HepG2 (cell line): ENCODE measurements at regions not wholly inside any gene's neighbourhood (a gene's known extent, or its start where the extent isn't known, plus 50 kb on each side); places are given as distances from the start of the nearest gene placed in this dataset.

ENCODE experiments used
- ATAC-seq: fragments of 200-7000 bp; cut with Tn5 transposase; 3 replicates; pipeline ENCODE4 v1.9.1; 2020; ENCODE audit warnings: mild to moderate bottlenecking, moderate library complexity
- BruUV-seq: library from RNA; stranded (reverse); fragments of 400-500 nt; replicated peaks from 2 replicates; lab custom pipeline; 2021; lab: Mats Ljungman, UMichigan
- CTCF ChIA-PET: fragments of 300-600 bp; formaldehyde crosslinking; extraction: SDS; loops from one replicate; lab custom pipeline; 2021; ENCODE audit warnings: low total read pairs, inconsistent platforms, low intra/inter-chr PET ratio; lab: Yijun Ruan, JAX
- POLR2A ChIA-PET: fragments of 350-600 bp; sonication (Branson Sonifier 250); formaldehyde crosslinking; loops from one replicate; lab custom pipeline; 2020; ENCODE audit warnings: antibody characterized with exemption, inconsistent platforms; lab: Yijun Ruan, JAX
- DNase-seq: peaks from one replicate; pipeline ENCODE4 v3.0.0-alpha.2; 2015; ENCODE audit warnings: low spot score
- FAIRE-seq: peaks from 3 replicates; lab custom pipeline; 2011; peaks lifted over from hg19 to GRCh38; lab: Jason Lieb, UNC
- H2AFZ ChIP-seq: one replicate; pipeline ENCODE4 v1.6.1; 2011; ENCODE audit warnings: low read length, inconsistent platforms
- H3K27ac ChIP-seq: fragments of 300-600 bp; 3 replicates; pipeline ENCODE4 v1.8.0; 2011; ENCODE audit warnings: mixed run types, mild to moderate bottlenecking, mixed read lengths, low read length, inconsistent platforms; ENCODE audit not compliant: insufficient read depth; ENCODE audit errors: extremely low read length
- H3K27me3 ChIP-seq, 2 experiments: fragments of 200-600 bp in 1 of 2; 2 replicates in 1 of 2; 3 replicates in 1 of 2; pipeline versions ENCODE4 v1.6.0 to v1.8.0; 2011; ENCODE audit warnings: low read length in 2 of 2, mild to moderate bottlenecking in 2 of 2, moderate library complexity in 2 of 2, inconsistent platforms in 1 of 2; ENCODE audit not compliant: insufficient read depth in 2 of 2, control insufficient read depth in 1 of 2
- H3K36me3 ChIP-seq, 2 experiments: fragments of 200-600 bp in 1 of 2; replicated peaks in 1 of 2; 2 replicates in 1 of 2; 3 replicates in 1 of 2; pipeline versions ENCODE4 v1.5.1 to v1.8.0; 2011; ENCODE audit warnings: low read length in 2 of 2, inconsistent platforms in 1 of 2; ENCODE audit not compliant: insufficient read depth in 2 of 2, control insufficient read depth in 1 of 2
- H3K4me1 ChIP-seq: 2 replicates; pipeline ENCODE4 v1.5.1; 2012; ENCODE audit warnings: low read length, inconsistent platforms; ENCODE audit not compliant: insufficient read depth
- H3K4me2 ChIP-seq: 2 replicates; pipeline ENCODE4 v1.6.0; 2011; ENCODE audit warnings: low read depth, low read length, inconsistent platforms
- H3K4me3 ChIP-seq, 3 experiments: fragments of 200-600 bp in 1 of 3; sonication (generic), shearing (Covaris generic) in 1 of 3; replicated peaks in 1 of 3; 2 replicates each; pipeline ENCODE4 v1.5.1; 2011 to 2016; ENCODE audit warnings: low read length in 3 of 3, inconsistent platforms in 2 of 3, low read depth in 2 of 3, mild to moderate bottlenecking in 2 of 3, control low read depth in 1 of 3, mixed read lengths in 1 of 3; ENCODE audit not compliant: insufficient read depth in 1 of 3
- H3K79me2 ChIP-seq: one replicate; pipeline ENCODE4 v1.6.1; 2011; ENCODE audit warnings: low read length, inconsistent platforms; ENCODE audit not compliant: insufficient read depth
- H3K9ac ChIP-seq: 2 replicates; pipeline ENCODE4 v1.6.0; 2011; ENCODE audit warnings: mild to moderate bottlenecking, low read depth, low read length, inconsistent platforms; ENCODE audit not compliant: insufficient read depth
- H3K9me3 ChIP-seq: 2 replicates; pipeline ENCODE4 v1.5.1; 2012; ENCODE audit warnings: mild to moderate bottlenecking, low read length
- H4K20me1 ChIP-seq: 2 replicates; pipeline ENCODE4 v1.6.0; 2011; ENCODE audit warnings: inconsistent platforms, mild to moderate bottlenecking, low read length, moderate library complexity; ENCODE audit not compliant: insufficient read depth
- FOSL2 ChIP-seq: sonication (generic); formaldehyde crosslinking; IDR thresholded peaks from 2 replicates; pipeline ENCODE4 v1.4.0; 2020; ENCODE audit warnings: missing genetic modification reagents
- GFI1 ChIP-seq: sonication (generic); formaldehyde crosslinking; IDR thresholded peaks from 2 replicates; pipeline ENCODE4 v1.5.0; 2020; ENCODE audit warnings: missing genetic modification reagents, mild to moderate bottlenecking, borderline replicate concordance
- HMG20A ChIP-seq: IDR thresholded peaks from 2 replicates; pipeline ENCODE4 v1.6.1; 2016; ENCODE audit warnings: borderline replicate concordance
- KLF15 ChIP-seq: sonication (generic); formaldehyde crosslinking; IDR thresholded peaks from 2 replicates; pipeline ENCODE4 v1.8.1; 2023; ENCODE audit warnings: borderline replicate concordance, mild to moderate bottlenecking, inconsistent platforms, missing genetic modification reagents, mixed read lengths
- NCOA1 ChIP-seq: sonication (generic); formaldehyde crosslinking; IDR thresholded peaks from 2 replicates; pipeline ENCODE4 v1.9.0; 2021; ENCODE audit warnings: missing genetic modification reagents
- NR3C1 ChIP-seq: sonication (generic); formaldehyde crosslinking; IDR thresholded peaks from 2 replicates; pipeline ENCODE4 v1.4.0; 2020; ENCODE audit warnings: missing genetic modification reagents
- THAP9 ChIP-seq: sonication (generic); formaldehyde crosslinking; IDR thresholded peaks from 2 replicates; pipeline ENCODE4; 2020; ENCODE audit warnings: missing genetic modification reagents, mild to moderate bottlenecking, borderline replicate concordance
- ZKSCAN1 ChIP-seq: fragments of 150-350 bp; IDR thresholded peaks from 2 replicates; pipeline ENCODE4 v1.6.1; 2014; ENCODE audit warnings: low read length
- ZNF20 ChIP-seq: sonication (generic); formaldehyde crosslinking; IDR thresholded peaks from 2 replicates; pipeline ENCODE4 v1.4.0; 2020; ENCODE audit warnings: mild to moderate bottlenecking, moderate library complexity, missing genetic modification reagents
- ZNF446 ChIP-seq: sonication (generic); formaldehyde crosslinking; IDR thresholded peaks from 2 replicates; pipeline ENCODE4 v1.5.0; 2020; ENCODE audit warnings: mild to moderate bottlenecking, missing genetic modification reagents
- ZNF558 ChIP-seq: sonication (generic); formaldehyde crosslinking; IDR thresholded peaks from 2 replicates; pipeline ENCODE4 v1.9.0; 2022; ENCODE audit warnings: mild to moderate bottlenecking, missing genetic modification reagents, borderline replicate concordance
- ZNF577 ChIP-seq: sonication (generic); formaldehyde crosslinking; IDR thresholded peaks from 2 replicates; pipeline ENCODE4 v1.4.0; 2020; ENCODE audit warnings: mild to moderate bottlenecking, low read depth, missing genetic modification reagents, borderline replicate concordance
- ZNF619 ChIP-seq: sonication (generic); formaldehyde crosslinking; IDR thresholded peaks from 2 replicates; pipeline ENCODE4 v1.4.0; 2020; ENCODE audit warnings: mild to moderate bottlenecking, missing genetic modification reagents
- ZNF749 ChIP-seq: sonication (generic); formaldehyde crosslinking; IDR thresholded peaks from 2 replicates; pipeline ENCODE4 v1.8.0; 2022; ENCODE audit warnings: mild to moderate bottlenecking, missing genetic modification reagents, moderate library complexity, borderline replicate concordance
- ZNF777 ChIP-seq: sonication (generic); formaldehyde crosslinking; IDR thresholded peaks from 2 replicates; pipeline ENCODE4 v1.4.0; 2020; ENCODE audit warnings: missing genetic modification reagents
- ZNF790 ChIP-seq: sonication (generic); formaldehyde crosslinking; IDR thresholded peaks from 2 replicates; pipeline ENCODE4 v1.8.0; 2022; ENCODE audit warnings: missing genetic modification reagents, mild to moderate bottlenecking, borderline replicate concordance
- ZNF891 ChIP-seq: sonication (generic); formaldehyde crosslinking; IDR thresholded peaks from 2 replicates; pipeline ENCODE4 v1.5.0; 2020; ENCODE audit warnings: mild to moderate bottlenecking, missing genetic modification reagents
- WGBS: methylation state at CpG from one replicate; pipeline ENCODE4 v1.1.6; 2017; ENCODE audit warnings: low lambda C conversion rate; 5-methylcytosine and 5-hydroxymethylcytosine counted together
- in situ Hi-C: cut with HindIII; loops from 2 replicates; pipeline ENCODE4 v1.10.0; 2017; ENCODE audit warnings: low pct_unique_long_range_greater_than_20kb; ENCODE audit not compliant: extremely low pct_ligation_motif_present
- intact Hi-C: fragments of 100-400 bp; cut with micrococcal nuclease; formaldehyde crosslinking; loops from one replicate; pipeline ENCODE4 v1.10.0; 2022; ENCODE audit not compliant: unreplicated experiment
- TF ChIP-seq, protein P1 (sequence below): sonication (generic); formaldehyde crosslinking; IDR thresholded peaks from 2 replicates; pipeline ENCODE4 v1.5.1; 2020; ENCODE audit warnings: missing genetic modification reagents, mild to moderate bottlenecking, borderline replicate concordance

- no peak overlapping the region for H3K27ac ChIP-seq
- DNase-seq (no peak), ATAC-seq (no peak), FAIRE-seq (no peak)
- H3K9me3 ChIP-seq = no peaks in the 10 kb centered on the region
- no peaks in the 10 kb centered on the region for H3K27me3 ChIP-seq
- no peak overlapping the region for H3K9ac ChIP-seq
- no TSS peak for BruUV-seq
- no peaks in the 10 kb centered on the region for H4K20me1 ChIP-seq
- CTCF ChIA-PET = no interaction called here
- POLR2A ChIA-PET = no interaction called here
- no peak overlapping the region for H3K4me2 ChIP-seq
- H3K79me2 ChIP-seq = no peaks in the 10 kb centered on the region
- H3K4me3 ChIP-seq = no peak overlapping the region
- 0% methylated on average over 1 of the region's 1 CpG for WGBS
- H3K36me3 ChIP-seq = no peaks in the 10 kb centered on the region
- no peak for TF ChIP-seq ZNF446 (CRISPR knock-in tag)
- TF ChIP-seq ZNF749 = no peak
- TF ChIP-seq ZNF790 (CRISPR knock-in tag) = no peak
- no peak for TF ChIP-seq ZNF558 (CRISPR knock-in tag)
- no peak for TF ChIP-seq ZNF577 (CRISPR knock-in tag)
- TF ChIP-seq ZNF20 (CRISPR knock-in tag) = no peak
- in situ Hi-C loops = no loop called here
- no peak overlapping the region for H2AFZ ChIP-seq
- H3K4me1 ChIP-seq = peaks cover 2% of the 10 kb centered on the region; the same call in 1 of the 2 replicates
- intact Hi-C loops = no loop called here
Measured at GRCh38 chr5:117182104-117182503, 607.5 kb upstream of the SEMA6A start.

DNA sequence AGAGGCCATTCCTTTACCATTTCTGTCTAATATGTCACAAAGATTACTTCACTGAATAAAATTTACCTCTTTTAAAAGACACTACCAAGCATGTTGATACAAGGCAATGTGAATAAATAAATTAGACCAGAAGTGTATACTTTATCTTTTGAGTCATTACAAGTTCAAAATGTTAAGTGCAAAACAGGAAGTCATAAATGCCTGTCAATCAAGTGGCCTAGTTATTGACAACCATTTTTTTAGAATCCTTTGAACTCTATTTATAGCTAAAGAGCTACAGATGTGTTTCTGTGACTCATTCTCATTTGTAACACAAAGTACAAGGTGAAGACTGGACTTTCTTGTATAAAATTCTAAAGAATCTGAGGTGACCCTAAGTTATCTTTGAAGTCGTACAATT is 602.7 kb upstream of the SEMA6A start:
- Histone ChIP-seq H3K9ac (no peak overlapping the region), H3K4me1 (peaks cover 6% of the 10 kb centered on the region; the same call in 1 of the 2 replicates), H3K36me3 (no peaks in the 10 kb centered on the region), H3K79me2 (no peaks in the 10 kb centered on the region), H3K4me2 (no peak overlapping the region), H2AFZ (no peak overlapping the region), H3K27me3 (no peaks in the 10 kb centered on the region), H3K27ac (no peak overlapping the region), H3K4me3 (no peak overlapping the region), H3K9me3 (no peaks in the 10 kb centered on the region), H4K20me1 (no peaks in the 10 kb centered on the region)
- BruUV-seq = no TSS peak
- CTCF ChIA-PET = no interaction called here
- DNase-seq (peak; percentile 22), ATAC-seq (no peak), FAIRE-seq (no peak)
- 0% methylated on average over 1 of the region's 1 CpG for WGBS
- POLR2A ChIA-PET = no interaction called here
- intact Hi-C loops (no loop called here), in situ Hi-C loops (no loop called here)
- TF ChIP-seq ZKSCAN1 (no peak), NR3C1 (CRISPR knock-in tag) (no peak), NCOA1 (CRISPR knock-in tag) (no peak), ZNF619 (no peak), KLF15 (CRISPR knock-in tag) (no peak), ZNF891 (CRISPR knock-in tag) (no peak), FOSL2 (CRISPR knock-in tag) (no peak), HMG20A (CRISPR knock-in tag) (0 out of 2 replicates have a peak, but pooled peaks have one; percentile 22), GFI1 (no peak), ZNF777 (CRISPR knock-in tag) (no peak), THAP9 (CRISPR knock-in tag) (no peak)
- TF ChIP-seq, protein P1, sequence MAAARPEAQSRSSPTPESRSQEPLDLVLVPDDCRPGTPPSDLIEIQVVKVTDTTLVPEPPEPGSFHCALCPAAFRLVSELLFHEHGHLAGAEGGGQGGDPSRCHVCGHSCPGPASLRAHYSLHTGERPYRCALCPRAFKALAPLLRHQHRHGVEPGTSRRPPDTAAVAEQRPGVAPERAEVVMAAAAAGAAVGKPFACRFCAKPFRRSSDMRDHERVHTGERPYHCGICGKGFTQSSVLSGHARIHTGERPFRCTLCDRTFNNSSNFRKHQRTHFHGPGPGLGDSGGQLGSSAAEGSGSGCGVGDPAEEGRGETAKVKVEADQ (CRISPR knock-in tag) = no peak
